MM.1S (cell line): ENCODE measurements at regions not wholly inside any gene's neighbourhood (a gene's known extent, or its start where the extent isn't known, plus 50 kb on each side); places are given as distances from the start of the nearest gene placed in this dataset.

ENCODE experiments used
- DNase-seq: peaks from one replicate; pipeline ENCODE4 v3.0.0-alpha.2; 2015
- H2AFZ ChIP-seq: fragments of 300-600 bp; sonication (generic); 2 replicates; pipeline ENCODE4 v1.6.0; 2016; ENCODE audit warnings: antibody characterized with exemption, low read length
- H3F3A ChIP-seq: fragments of 300-600 bp; sonication (generic); 2 replicates; pipeline ENCODE4 v1.6.1; 2016; ENCODE audit warnings: mild to moderate bottlenecking, antibody characterized with exemption, low read length, moderate library complexity, mixed read lengths; ENCODE audit not compliant: insufficient read depth
- H3K27ac ChIP-seq: fragments of 300-600 bp; sonication (generic); 2 replicates; pipeline ENCODE4 v1.5.1; 2016; ENCODE audit warnings: mild to moderate bottlenecking, low read length
- H3K27me3 ChIP-seq: fragments of 300-600 bp; sonication (generic); replicated peaks from 2 replicates; pipeline ENCODE4 v1.6.0; 2016; ENCODE audit warnings: low read length; ENCODE audit not compliant: insufficient read depth
- H3K36me3 ChIP-seq: fragments of 300-600 bp; sonication (generic); replicated peaks from 2 replicates; pipeline ENCODE4 v1.6.1; 2016; ENCODE audit warnings: mild to moderate bottlenecking, low read length, mixed read lengths; ENCODE audit not compliant: insufficient read depth
- H3K4me1 ChIP-seq: fragments of 300-600 bp; sonication (generic); 2 replicates; pipeline ENCODE4 v1.6.1; 2016; ENCODE audit warnings: low read length, mixed read lengths
- H3K4me2 ChIP-seq: fragments of 300-600 bp; sonication (generic); 2 replicates; pipeline ENCODE4 v1.6.0; 2016; ENCODE audit warnings: low read depth, low read length
- H3K4me3 ChIP-seq: fragments of 300-600 bp; sonication (generic); 2 replicates; pipeline ENCODE4 v1.5.1; 2016; ENCODE audit warnings: low read length, mixed read lengths
- H3K79me2 ChIP-seq: fragments of 300-600 bp; sonication (generic); 2 replicates; pipeline ENCODE4 v1.6.1; 2016; ENCODE audit warnings: mixed run types, low read length, mixed read lengths
- H3K9ac ChIP-seq: fragments of 300-600 bp; sonication (generic); 2 replicates; pipeline ENCODE4 v1.6.1; 2016; ENCODE audit warnings: low read length, mixed read lengths
- H3K9me2 ChIP-seq: fragments of 300-600 bp; sonication (generic); replicated peaks from 2 replicates; pipeline ENCODE4 v1.6.1; 2016; ENCODE audit warnings: mild to moderate bottlenecking, low read length, mixed read lengths; ENCODE audit not compliant: insufficient read depth
- H3K9me3 ChIP-seq: fragments of 300-600 bp; sonication (generic); replicated peaks from 2 replicates; pipeline ENCODE4 v1.6.1; 2016; ENCODE audit warnings: mild to moderate bottlenecking, low read length, mixed read lengths; ENCODE audit not compliant: insufficient read depth
- H4K20me1 ChIP-seq: fragments of 300-600 bp; sonication (generic); 2 replicates; pipeline ENCODE4 v1.6.1; 2016; ENCODE audit warnings: mild to moderate bottlenecking, low read length, moderate library complexity, mixed read lengths; ENCODE audit not compliant: insufficient read depth
- EZH2 ChIP-seq: fragments of 300-600 bp; sonication (generic); optimal IDR thresholded peaks from 2 replicates; pipeline ENCODE3; 2017; ENCODE audit warnings: low read depth, mild to moderate bottlenecking, antibody characterized with exemption, low read length, mixed read lengths
- EZH2phosphoT487 ChIP-seq: fragments of 300-600 bp; sonication (generic); IDR thresholded peaks from 2 replicates; pipeline ENCODE4 v1.6.1; 2018; ENCODE audit warnings: antibody characterized with exemption, low read length
- TF ChIP-seq, protein P1 (sequence below): fragments of 300-600 bp; sonication (generic); IDR thresholded peaks from 2 replicates; pipeline ENCODE4 v1.5.1; 2016; ENCODE audit warnings: antibody characterized with exemption, low read length, mixed read lengths

GRCh38 chr2:16121231-16121985 lies 181.1 kb downstream of the MYCN start:
- Histone ChIP-seq H3K4me1 (no peaks in the 10 kb centered on the region), H3K27ac (no peak overlapping the region), H3K27me3 (no peaks in the 10 kb centered on the region), H2AFZ (no peak overlapping the region), H3F3A (no peaks in the 10 kb centered on the region), H4K20me1 (no peaks in the 10 kb centered on the region), H3K79me2 (no peaks in the 10 kb centered on the region), H3K9me3 (no peaks in the 10 kb centered on the region), H3K4me2 (no peak overlapping the region), H3K9ac (no peak overlapping the region), H3K36me3 (no peaks in the 10 kb centered on the region), H3K4me3 (no peak overlapping the region), H3K9me2 (no peaks in the 10 kb centered on the region)
- no peak for DNase-seq
- TF ChIP-seq EZH2phosphoT487 (no peak), EZH2 (no peak)
- TF ChIP-seq, protein P1, sequence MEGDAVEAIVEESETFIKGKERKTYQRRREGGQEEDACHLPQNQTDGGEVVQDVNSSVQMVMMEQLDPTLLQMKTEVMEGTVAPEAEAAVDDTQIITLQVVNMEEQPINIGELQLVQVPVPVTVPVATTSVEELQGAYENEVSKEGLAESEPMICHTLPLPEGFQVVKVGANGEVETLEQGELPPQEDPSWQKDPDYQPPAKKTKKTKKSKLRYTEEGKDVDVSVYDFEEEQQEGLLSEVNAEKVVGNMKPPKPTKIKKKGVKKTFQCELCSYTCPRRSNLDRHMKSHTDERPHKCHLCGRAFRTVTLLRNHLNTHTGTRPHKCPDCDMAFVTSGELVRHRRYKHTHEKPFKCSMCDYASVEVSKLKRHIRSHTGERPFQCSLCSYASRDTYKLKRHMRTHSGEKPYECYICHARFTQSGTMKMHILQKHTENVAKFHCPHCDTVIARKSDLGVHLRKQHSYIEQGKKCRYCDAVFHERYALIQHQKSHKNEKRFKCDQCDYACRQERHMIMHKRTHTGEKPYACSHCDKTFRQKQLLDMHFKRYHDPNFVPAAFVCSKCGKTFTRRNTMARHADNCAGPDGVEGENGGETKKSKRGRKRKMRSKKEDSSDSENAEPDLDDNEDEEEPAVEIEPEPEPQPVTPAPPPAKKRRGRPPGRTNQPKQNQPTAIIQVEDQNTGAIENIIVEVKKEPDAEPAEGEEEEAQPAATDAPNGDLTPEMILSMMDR, result no peak

GRCh38 chr2:16120591-16121180 lies 180.3 kb downstream of the MYCN start:
- Histone ChIP-seq H3K27ac (no peak overlapping the region), H3K9me2 (no peaks in the 10 kb centered on the region), H3K4me1 (no peaks in the 10 kb centered on the region), H3K9me3 (no peaks in the 10 kb centered on the region), H3K9ac (no peak overlapping the region), H3K4me3 (no peak overlapping the region), H3K27me3 (no peaks in the 10 kb centered on the region), H3F3A (no peaks in the 10 kb centered on the region), H4K20me1 (no peaks in the 10 kb centered on the region), H3K36me3 (no peaks in the 10 kb centered on the region), H2AFZ (no peak overlapping the region), H3K4me2 (no peak overlapping the region), H3K79me2 (no peaks in the 10 kb centered on the region)
- DNase-seq, result no peak
- TF ChIP-seq EZH2phosphoT487 (no peak), EZH2 (no peak)
- TF ChIP-seq, protein P1, result no peak

- Histone ChIP-seq H3K27ac (no peak overlapping the region), H3K9me2 (no peaks in the 10 kb centered on the region), H3K4me3 (no peak overlapping the region), H3K27me3 (no peaks in the 10 kb centered on the region), H3K79me2 (no peaks in the 10 kb centered on the region), H3K36me3 (no peaks in the 10 kb centered on the region), H3K9ac (no peak overlapping the region), H2AFZ (no peak overlapping the region), H4K20me1 (no peaks in the 10 kb centered on the region), H3F3A (no peaks in the 10 kb centered on the region), H3K9me3 (no peaks in the 10 kb centered on the region), H3K4me1 (no peaks in the 10 kb centered on the region), H3K4me2 (no peak overlapping the region)
- DNase-seq, result peak; percentile 53
- TF ChIP-seq, protein P1, result no peak
- TF ChIP-seq EZH2phosphoT487, result no peak
- no peak for TF ChIP-seq EZH2
Observed at GRCh38 chr2:16119741-16120140, 179.4 kb downstream of the MYCN start.
